Neural progenitor cell (in vitro differentiated cells): ENCODE measurements at regions not wholly inside any gene's neighbourhood (a gene's known extent, or its start where the extent isn't known, plus 50 kb on each side); places are given as distances from the start of the nearest gene placed in this dataset.

Experiments used
- DNase-seq: peaks from one replicate; pipeline ENCODE4 v3.0.0-alpha.2; 2016; ENCODE audit warnings: low spot score
- H2AFZ ChIP-seq: fragments of 200-600 bp; sonication (generic); replicated peaks from 2 replicates; pipeline ENCODE4 v1.6.1; 2016; ENCODE audit warnings: antibody characterized with exemption
- H3F3A ChIP-seq: fragments of 200-600 bp; sonication (generic); 2 replicates; pipeline ENCODE4 v1.6.1; 2016; ENCODE audit warnings: antibody characterized with exemption, low read depth
- H3K27ac ChIP-seq: fragments of 200-600 bp; sonication (generic); 2 replicates; pipeline ENCODE4 v1.5.1; 2016; ENCODE audit warnings: mild to moderate bottlenecking
- H3K27me3 ChIP-seq: fragments of 200-600 bp; sonication (generic); 2 replicates; pipeline ENCODE4 v1.6.1; 2016; ENCODE audit warnings: mild to moderate bottlenecking, moderate library complexity
- H3K36me3 ChIP-seq: fragments of 200-600 bp; sonication (generic); 2 replicates; pipeline ENCODE4 v1.5.1; 2016
- H3K4me1 ChIP-seq: fragments of 200-600 bp; sonication (generic); 2 replicates; pipeline ENCODE4 v1.6.1; 2016; ENCODE audit warnings: mixed run types
- H3K4me2 ChIP-seq: fragments of 200-600 bp; sonication (generic); 2 replicates; pipeline ENCODE4 v1.6.1; 2016
- H3K4me3 ChIP-seq: fragments of 200-600 bp; sonication (generic); 2 replicates; pipeline ENCODE4 v1.5.1; 2016
- H3K79me2 ChIP-seq: fragments of 200-600 bp; sonication (generic); 2 replicates; pipeline ENCODE4 v1.6.1; 2016; ENCODE audit warnings: low read depth
- H3K9ac ChIP-seq: fragments of 200-600 bp; sonication (generic); 2 replicates; pipeline ENCODE4 v1.6.1; 2016
- H3K9me3 ChIP-seq: fragments of 200-600 bp; sonication (generic); 2 replicates; pipeline ENCODE4 v1.5.1; 2016; ENCODE audit warnings: low read depth
- H4K20me1 ChIP-seq: fragments of 200-600 bp; sonication (generic); 2 replicates; pipeline ENCODE4 v1.6.1; 2016; ENCODE audit warnings: low read depth
- H3K27ac Mint-ChIP-seq: 3 replicates; pipeline ENCODE4 v1.8.0; 2021; ENCODE audit warnings: mixed read lengths
- H3K27me3 Mint-ChIP-seq: 2 replicates; pipeline ENCODE4 v1.8.0; 2022; ENCODE audit warnings: low read depth, mild to moderate bottlenecking, inconsistent platforms, moderate library complexity, mixed read lengths; ENCODE audit not compliant: insufficient read depth
- H3K36me3 Mint-ChIP-seq: 3 replicates; pipeline ENCODE4 v1.8.0; 2021; ENCODE audit warnings: mixed read lengths
- H3K4me1 Mint-ChIP-seq: 3 replicates; pipeline ENCODE4 v1.8.0; 2021; ENCODE audit warnings: mixed read lengths
- H3K4me3 Mint-ChIP-seq: 3 replicates; pipeline ENCODE4 v1.8.0; 2021; ENCODE audit warnings: mild to moderate bottlenecking, moderate library complexity, mixed read lengths
- H3K9me3 Mint-ChIP-seq: 3 replicates; pipeline ENCODE4 v1.8.0; 2020; ENCODE audit warnings: mixed read lengths
- EZH2 ChIP-seq: fragments of 200-600 bp; sonication (generic); IDR thresholded peaks from 2 replicates; pipeline ENCODE4 v1.6.1; 2017; ENCODE audit warnings: antibody characterized with exemption, mild to moderate bottlenecking, moderate library complexity
- EZH2phosphoT487 ChIP-seq: fragments of 200-600 bp; sonication (generic); IDR thresholded peaks from 2 replicates; pipeline ENCODE4 v1.6.1; 2017; ENCODE audit warnings: antibody characterized with exemption
- TF ChIP-seq, protein P1 (sequence below): fragments of 200-600 bp; sonication (generic); IDR thresholded peaks from 2 replicates; pipeline ENCODE4 v1.5.1; 2017; ENCODE audit warnings: antibody characterized with exemption, mild to moderate bottlenecking

DNA sequence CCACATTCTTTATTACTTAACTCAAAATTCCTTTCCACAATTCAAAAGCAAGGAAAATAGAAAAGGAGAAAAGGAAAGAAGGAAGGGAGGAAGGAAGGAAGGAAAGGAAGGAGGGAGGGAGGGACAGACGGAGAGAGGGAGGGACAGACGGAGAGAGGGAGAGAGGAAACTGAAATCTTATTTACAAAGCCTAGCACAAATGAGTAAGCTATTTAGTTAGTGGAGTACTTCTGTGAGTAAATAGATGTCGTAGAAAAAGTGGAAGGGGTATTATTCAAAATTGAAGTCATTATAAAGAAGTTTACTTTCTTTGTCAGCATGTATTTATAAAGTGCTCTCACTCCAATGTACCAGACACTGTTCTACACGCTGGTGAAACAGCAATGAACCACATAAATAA lies 177.9 kb downstream of the CETN3 start:
- Mint-ChIP-seq H3K9me3 (no peaks in the 10 kb centered on the region), H3K4me1 (peaks cover 10% of the 10 kb centered on the region), H3K4me3 (no peak overlapping the region), H3K27me3 (peaks cover 2% of the 10 kb centered on the region), H3K36me3 (no peaks in the 10 kb centered on the region), H3K27ac (no peak overlapping the region)
- H3K27me3 ChIP-seq = no peaks in the 10 kb centered on the region
- no peak for DNase-seq
- TF ChIP-seq EZH2phosphoT487 (no peak), EZH2 (no peak)
- TF ChIP-seq, protein P1, sequence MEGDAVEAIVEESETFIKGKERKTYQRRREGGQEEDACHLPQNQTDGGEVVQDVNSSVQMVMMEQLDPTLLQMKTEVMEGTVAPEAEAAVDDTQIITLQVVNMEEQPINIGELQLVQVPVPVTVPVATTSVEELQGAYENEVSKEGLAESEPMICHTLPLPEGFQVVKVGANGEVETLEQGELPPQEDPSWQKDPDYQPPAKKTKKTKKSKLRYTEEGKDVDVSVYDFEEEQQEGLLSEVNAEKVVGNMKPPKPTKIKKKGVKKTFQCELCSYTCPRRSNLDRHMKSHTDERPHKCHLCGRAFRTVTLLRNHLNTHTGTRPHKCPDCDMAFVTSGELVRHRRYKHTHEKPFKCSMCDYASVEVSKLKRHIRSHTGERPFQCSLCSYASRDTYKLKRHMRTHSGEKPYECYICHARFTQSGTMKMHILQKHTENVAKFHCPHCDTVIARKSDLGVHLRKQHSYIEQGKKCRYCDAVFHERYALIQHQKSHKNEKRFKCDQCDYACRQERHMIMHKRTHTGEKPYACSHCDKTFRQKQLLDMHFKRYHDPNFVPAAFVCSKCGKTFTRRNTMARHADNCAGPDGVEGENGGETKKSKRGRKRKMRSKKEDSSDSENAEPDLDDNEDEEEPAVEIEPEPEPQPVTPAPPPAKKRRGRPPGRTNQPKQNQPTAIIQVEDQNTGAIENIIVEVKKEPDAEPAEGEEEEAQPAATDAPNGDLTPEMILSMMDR = no peak
- no peaks in the 10 kb centered on the region for H3K79me2 ChIP-seq
- no peak overlapping the region for H3K27ac ChIP-seq
- no peaks in the 10 kb centered on the region for H3K9me3 ChIP-seq
- no peaks in the 10 kb centered on the region for H3K4me1 ChIP-seq
- H3K9ac ChIP-seq = no peak overlapping the region
- no peaks in the 10 kb centered on the region for H3K36me3 ChIP-seq
- no peaks in the 10 kb centered on the region for H3F3A ChIP-seq
- no peak overlapping the region for H3K4me2 ChIP-seq
- H2AFZ ChIP-seq = no peak overlapping the region
- H3K4me3 ChIP-seq = no peak overlapping the region
- no peaks in the 10 kb centered on the region for H4K20me1 ChIP-seq

DNA sequence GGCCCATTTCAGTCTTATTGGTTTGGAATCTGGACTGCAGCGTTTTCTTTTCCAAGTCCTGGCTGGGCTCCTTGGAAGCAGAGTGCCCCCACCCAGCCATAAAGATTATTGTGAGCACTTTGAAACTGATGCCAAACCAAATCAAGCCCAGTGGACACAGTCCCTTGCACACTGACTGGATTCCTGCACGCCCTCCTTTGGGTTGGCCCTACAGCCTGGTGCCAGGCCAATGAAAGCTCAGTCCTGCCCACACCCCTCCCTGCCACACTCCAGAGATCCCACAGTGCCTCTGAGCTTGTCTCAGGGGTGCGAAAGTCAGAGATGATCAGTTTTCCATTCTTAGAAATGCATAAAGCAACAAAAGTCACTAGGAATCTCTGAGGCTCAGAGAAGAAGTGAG lies 181.9 kb downstream of the CETN3 start:
- Mint-ChIP-seq H3K27ac (peak overlapping the region; percentile 48), H3K9me3 (no peaks in the 10 kb centered on the region), H3K4me1 (peaks cover 14% of the 10 kb centered on the region), H3K4me3 (no peak overlapping the region), H3K36me3 (no peaks in the 10 kb centered on the region), H3K27me3 (peaks cover 2% of the 10 kb centered on the region)
- Histone ChIP-seq H3K36me3 (no peaks in the 10 kb centered on the region), H3K9ac (no peak overlapping the region), H3K4me1 (no peaks in the 10 kb centered on the region), H3K4me3 (no peak overlapping the region), H4K20me1 (no peaks in the 10 kb centered on the region), H2AFZ (no peak overlapping the region), H3K27ac (no peak overlapping the region), H3K4me2 (no peak overlapping the region), H3K27me3 (no peaks in the 10 kb centered on the region), H3K79me2 (no peaks in the 10 kb centered on the region), H3K9me3 (no peaks in the 10 kb centered on the region), H3F3A (no peaks in the 10 kb centered on the region)
- TF ChIP-seq EZH2phosphoT487 (no peak), EZH2 (no peak)
- TF ChIP-seq, protein P1 = no peak
- DNase-seq = no peak

DNA sequence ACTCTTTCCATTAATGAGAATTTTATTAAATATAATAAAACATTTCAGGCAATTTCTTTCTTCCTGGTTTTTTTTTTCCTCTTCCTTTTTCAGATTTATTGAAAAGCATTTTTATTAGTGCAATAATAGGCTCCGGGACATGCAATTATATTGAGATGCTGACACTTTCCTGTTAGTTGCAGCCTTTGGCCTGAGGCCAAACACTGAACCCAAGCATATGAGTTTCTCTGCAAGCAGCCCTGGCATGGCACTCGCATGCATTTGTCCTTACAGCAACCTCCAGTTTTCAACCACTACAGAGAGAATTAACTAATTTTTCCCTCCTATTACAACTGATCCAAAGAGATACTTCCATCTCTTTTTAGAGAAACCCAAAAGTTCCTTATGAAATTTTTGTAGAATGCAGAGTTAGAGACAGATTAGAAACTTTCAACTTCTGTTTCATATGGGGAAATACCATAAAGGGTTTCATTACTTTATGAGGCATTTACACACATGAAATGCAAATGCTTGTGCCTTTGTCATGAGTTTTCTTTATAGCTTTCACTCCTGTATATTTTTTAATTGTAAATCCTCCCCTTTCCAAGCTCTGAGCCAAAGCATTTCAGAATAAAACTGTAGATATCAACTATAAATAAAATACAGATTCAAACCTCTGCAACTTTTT lies 183.0 kb downstream of the CETN3 start:
- H3K79me2 ChIP-seq = no peaks in the 10 kb centered on the region
- H3K9ac ChIP-seq = no peak overlapping the region
- H3F3A ChIP-seq = no peaks in the 10 kb centered on the region
- H3K27me3 ChIP-seq = no peaks in the 10 kb centered on the region
- no peak overlapping the region for H3K27ac Mint-ChIP-seq
- H3K4me3 ChIP-seq = no peak overlapping the region
- H3K4me1 ChIP-seq = no peaks in the 10 kb centered on the region
- no peak overlapping the region for H3K27ac ChIP-seq
- H3K4me1 Mint-ChIP-seq = peaks cover 14% of the 10 kb centered on the region
- H3K36me3 Mint-ChIP-seq = no peaks in the 10 kb centered on the region
- no peaks in the 10 kb centered on the region for H4K20me1 ChIP-seq
- no peak overlapping the region for H2AFZ ChIP-seq
- H3K27me3 Mint-ChIP-seq = peaks cover 2% of the 10 kb centered on the region
- no peaks in the 10 kb centered on the region for H3K9me3 ChIP-seq
- H3K4me2 ChIP-seq = no peak overlapping the region
- DNase-seq = no peak
- no peak overlapping the region for H3K4me3 Mint-ChIP-seq
- H3K9me3 Mint-ChIP-seq = no peaks in the 10 kb centered on the region
- no peaks in the 10 kb centered on the region for H3K36me3 ChIP-seq
- TF ChIP-seq EZH2phosphoT487 (no peak), EZH2 (no peak)
- TF ChIP-seq, protein P1 = no peak
